Hematopoietic multipotent progenitor cell treated with erythropoietin and hydrocortisone succinate and interleukin-3 and kit ligand, for 8 days (in vitro differentiated cells): ENCODE measurements at regions not wholly inside any gene's neighbourhood (a gene's known extent, or its start where the extent isn't known, plus 50 kb on each side); places are given as distances from the start of the nearest gene placed in this dataset.
"Not testable (repeated sequence)": the region's sequence is repeated elsewhere in the genome, so short reads cannot be mapped to it uniquely, and the experiment has no call there.

Experiments used
- DNase-seq: peaks from one replicate; pipeline ENCODE4 v3.0.0-alpha.2; 2015

GRCh38 chr7:89621925-89622641, 532.2 kb upstream of the STEAP1 start:
- no peak for DNase-seq

- peak; percentile 36 for DNase-seq
Observed at GRCh38 chr7:89623018-89623672, 531.1 kb upstream of the STEAP1 start.

GRCh38 chr7:89624155-89624554, 530.1 kb upstream of the STEAP1 start:
- DNase-seq: not testable (repeated sequence)

- DNase-seq: no peak
Observed at GRCh38 chr7:89648509-89648908, 505.8 kb upstream of the STEAP1 start.

- DNase-seq: no peak
Observed at GRCh38 chr7:89655946-89656345, 498.3 kb upstream of the STEAP1 start.

- DNase-seq: no peak
Observed at GRCh38 chr7:89661876-89662275, 492.4 kb upstream of the STEAP1 start.

GRCh38 chr7:89666136-89666835, 488.0 kb upstream of the STEAP1 start:
- DNase-seq: no peak

- DNase-seq: no peak
Observed at GRCh38 chr7:89680161-89680560, 474.1 kb upstream of the STEAP1 start.

GRCh38 chr7:89681448-89681847, 472.8 kb upstream of the STEAP1 start:
- no peak for DNase-seq

- DNase-seq: no peak
Observed at GRCh38 chr7:89685287-89685686, 469.0 kb upstream of the STEAP1 start.

GRCh38 chr7:89687211-89687610, 467.1 kb upstream of the STEAP1 start:
- DNase-seq: no peak

- no peak for DNase-seq
Observed at GRCh38 chr7:89695241-89695640, 459.0 kb upstream of the STEAP1 start.

- no peak for DNase-seq
Observed at GRCh38 chr7:89714131-89714530, 440.1 kb upstream of the STEAP1 start.

GRCh38 chr7:89718941-89719340, 435.3 kb upstream of the STEAP1 start:
- not testable (repeated sequence) for DNase-seq

- DNase-seq: no peak
Observed at GRCh38 chr7:89728481-89728880, 425.8 kb upstream of the STEAP1 start.

- DNase-seq: no peak
Observed at GRCh38 chr7:89731751-89732445, 422.4 kb upstream of the STEAP1 start.

- no peak for DNase-seq
Observed at GRCh38 chr7:89738549-89738948, 415.7 kb upstream of the STEAP1 start.

- DNase-seq: no peak
Observed at GRCh38 chr7:89757910-89758309, 396.4 kb upstream of the STEAP1 start.

- DNase-seq: no peak
Observed at GRCh38 chr7:89760690-89761089, 393.6 kb upstream of the STEAP1 start.

GRCh38 chr7:89761173-89761572, 393.1 kb upstream of the STEAP1 start:
- no peak for DNase-seq

- no peak for DNase-seq
Observed at GRCh38 chr7:89770161-89770560, 384.1 kb upstream of the STEAP1 start.

GRCh38 chr7:89771003-89771636, 383.1 kb upstream of the STEAP1 start:
- DNase-seq: no peak

GRCh38 chr7:89772276-89772675, 382.0 kb upstream of the STEAP1 start:
- no peak for DNase-seq
